GM18502 (cell line): ENCODE measurements at regions not wholly inside any gene's neighbourhood (a gene's known extent, or its start where the extent isn't known, plus 50 kb on each side); places are given as distances from the start of the nearest gene placed in this dataset.
"Not testable (repeated sequence)": the region's sequence is repeated elsewhere in the genome, so short reads cannot be mapped to it uniquely, and the experiment has no call there.

ENCODE experiments used
- ATAC-seq: cut with Tn5 transposase; IDR thresholded peaks from one replicate; pipeline ENCODE4 v1.9.1; 2021; ENCODE audit warnings: mild to moderate bottlenecking; ENCODE audit not compliant: unreplicated experiment, poor library complexity

GRCh38 chr1:238606896-238607295 lies 716.2 kb upstream of the ZP4 start:
- ATAC-seq: no peak

- ATAC-seq: no peak
Observed at GRCh38 chr1:238606457-238606856, 715.7 kb upstream of the ZP4 start.

- no peak for ATAC-seq
Observed at GRCh38 chr1:238604357-238604756, 713.6 kb upstream of the ZP4 start.

GRCh38 chr1:238601604-238602003 lies 710.9 kb upstream of the ZP4 start:
- not testable (repeated sequence) for ATAC-seq

- no peak for ATAC-seq
Observed at GRCh38 chr1:238596703-238597102, 706.0 kb upstream of the ZP4 start.

- ATAC-seq: no peak
Observed at GRCh38 chr1:238592621-238593020, 701.9 kb upstream of the ZP4 start.

GRCh38 chr1:238589843-238590435 lies 699.2 kb upstream of the ZP4 start:
- no peak for ATAC-seq

- no peak for ATAC-seq
Observed at GRCh38 chr1:238582816-238583215, 692.1 kb upstream of the ZP4 start.

- ATAC-seq: no peak
Observed at GRCh38 chr1:238581332-238581731, 690.6 kb upstream of the ZP4 start.

GRCh38 chr1:238568735-238569134 lies 678.0 kb upstream of the ZP4 start:
- ATAC-seq: no peak

- ATAC-seq: no peak
Observed at GRCh38 chr1:238562341-238562740, 671.6 kb upstream of the ZP4 start.

GRCh38 chr1:238558746-238559145 lies 668.0 kb upstream of the ZP4 start:
- ATAC-seq: no peak

GRCh38 chr1:238558156-238558555 lies 667.4 kb upstream of the ZP4 start:
- ATAC-seq: no peak

GRCh38 chr1:238552271-238552670 lies 661.5 kb upstream of the ZP4 start:
- no peak for ATAC-seq

- no peak for ATAC-seq
Observed at GRCh38 chr1:238549137-238549536, 658.4 kb upstream of the ZP4 start.

- ATAC-seq: no peak
Observed at GRCh38 chr1:238546118-238546517, 655.4 kb upstream of the ZP4 start.

- no peak for ATAC-seq
Observed at GRCh38 chr1:238537641-238538040, 646.9 kb upstream of the ZP4 start.

- ATAC-seq: no peak
Observed at GRCh38 chr1:238530209-238530851, 639.6 kb upstream of the ZP4 start.

GRCh38 chr1:238517711-238518110 lies 627.0 kb upstream of the ZP4 start:
- no peak for ATAC-seq

GRCh38 chr1:238501290-238501689 lies 610.6 kb upstream of the ZP4 start:
- no peak for ATAC-seq

GRCh38 chr1:238499021-238499420 lies 608.3 kb upstream of the ZP4 start:
- ATAC-seq: no peak

GRCh38 chr1:238492271-238492670 lies 601.5 kb upstream of the ZP4 start:
- no peak for ATAC-seq
